ENCODE measurements at regions not wholly inside any gene's neighbourhood (a gene's known extent, or its start where the extent isn't known, plus 50 kb on each side); places are given as distances from the start of the nearest gene placed in this dataset.

DNA sequence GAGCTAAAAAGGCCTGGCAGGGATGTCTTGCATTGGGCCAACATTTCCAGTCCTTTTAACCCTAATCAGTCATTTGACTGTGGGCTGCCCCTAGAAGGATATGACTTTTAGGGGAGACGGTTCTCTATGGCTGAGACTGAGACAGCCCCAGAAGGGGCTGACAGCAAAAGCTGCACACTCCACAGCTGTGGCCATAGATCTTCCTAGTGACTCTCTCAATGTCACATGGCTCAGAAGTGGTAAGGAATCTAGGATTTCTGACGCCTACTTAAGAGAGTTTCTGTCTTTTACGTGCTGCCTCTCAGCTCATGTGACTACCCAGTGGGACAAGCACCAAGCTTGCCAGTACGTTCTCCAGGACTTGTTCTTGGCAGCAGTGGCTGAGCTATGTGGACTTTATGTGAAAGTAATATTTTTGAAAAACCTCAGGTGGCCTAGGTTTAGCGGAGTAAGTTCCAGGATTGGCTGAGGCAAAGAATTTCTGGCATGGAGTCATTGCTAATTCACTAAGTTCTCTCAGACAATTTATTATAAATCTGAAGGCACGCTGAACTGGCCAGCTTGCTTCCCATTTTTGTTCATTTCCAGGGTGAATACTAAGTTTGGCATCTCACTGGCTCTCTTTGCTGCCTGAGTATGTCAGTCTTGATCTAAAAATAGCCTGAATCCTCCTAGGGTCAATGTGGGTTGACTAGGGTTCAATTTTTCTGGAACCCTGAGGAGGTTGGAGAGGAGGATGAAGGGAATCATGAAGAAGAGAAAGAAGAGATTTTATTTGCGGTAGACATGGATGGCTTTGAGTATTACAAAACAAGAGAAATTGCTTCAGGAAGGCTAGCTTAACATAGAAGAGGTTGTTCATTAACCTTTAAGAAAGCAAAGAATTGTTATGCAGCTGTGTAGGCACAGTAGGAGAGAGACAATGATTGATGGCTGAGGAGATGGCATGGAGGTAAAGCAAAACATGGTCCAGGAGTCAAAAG, 271.8 kb downstream of the AEBP2 start:
- DNase-seq (ENCODE audit: low spot score): no peak

DNA sequence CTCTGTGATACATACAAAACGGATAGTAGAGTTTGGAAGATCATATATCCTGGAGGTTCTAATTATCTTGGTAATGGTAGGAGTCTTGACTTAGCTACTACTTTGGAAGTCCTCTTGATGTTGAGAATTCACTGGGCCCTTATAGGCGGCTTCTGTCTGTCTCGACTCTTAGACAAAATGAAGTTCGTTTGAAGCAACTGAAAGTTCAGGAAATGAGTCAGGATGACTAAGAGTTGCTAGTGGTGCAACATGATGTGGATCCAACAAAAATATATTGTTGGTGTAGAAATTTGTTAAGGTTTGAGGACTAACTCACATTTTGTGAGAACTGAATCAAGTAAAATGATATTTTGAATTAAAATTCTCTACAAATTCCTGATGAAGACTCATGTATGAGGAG, 272.7 kb downstream of the AEBP2 start:
- peak; percentile 15 for DNase-seq (ENCODE audit: low spot score)

- no peak for DNase-seq (ENCODE audit: low spot score)
Observed at GRCh38 chr12:19718401-19718800, 279.1 kb downstream of the AEBP2 start.

- no peak for DNase-seq (ENCODE audit: low spot score)
Observed at GRCh38 chr12:19719672-19720071, 280.4 kb downstream of the AEBP2 start.

GRCh38 chr12:19726122-19726521, 286.8 kb downstream of the AEBP2 start:
- no peak for DNase-seq (ENCODE audit: low spot score)

- no peak for DNase-seq (ENCODE audit: low spot score)
Observed at GRCh38 chr12:19726592-19726991, 287.3 kb downstream of the AEBP2 start.

GRCh38 chr12:19737019-19737418, 297.7 kb downstream of the AEBP2 start:
- no peak for DNase-seq (ENCODE audit: low spot score)

GRCh38 chr12:19739195-19739776, 300.0 kb downstream of the AEBP2 start:
- DNase-seq (ENCODE audit: low spot score): peak; percentile 58

DNA sequence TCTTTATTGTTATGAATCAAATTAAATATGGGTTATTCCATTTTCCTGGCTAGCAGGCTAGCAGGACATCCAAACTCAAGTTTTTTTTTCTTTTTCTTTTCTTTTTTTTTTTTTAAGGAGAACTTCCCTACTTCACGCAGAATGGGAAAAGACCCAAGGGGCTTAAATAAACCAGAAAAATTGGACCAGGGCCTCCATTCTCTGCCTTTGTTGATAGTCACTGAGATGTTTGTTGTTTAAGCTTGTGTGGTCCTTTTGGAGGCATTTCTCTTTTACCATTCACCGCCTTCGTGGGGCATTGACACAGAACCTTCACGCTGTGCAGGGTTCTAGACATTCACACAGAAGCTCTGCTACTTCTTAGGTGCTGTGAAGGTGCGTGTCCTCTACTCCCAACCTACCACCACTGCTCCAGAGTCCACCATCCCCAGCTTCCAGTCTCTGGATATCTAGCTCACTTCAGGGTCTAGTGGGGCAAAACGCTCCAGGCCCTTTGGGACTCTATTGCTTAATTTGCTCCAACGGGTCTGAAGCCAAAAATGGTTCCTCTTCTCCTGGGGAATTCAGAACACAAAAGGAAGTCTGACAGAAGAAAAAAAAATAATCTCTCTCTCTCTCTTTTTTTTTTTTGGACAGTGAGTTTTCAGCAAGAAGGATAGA, 301.3 kb downstream of the AEBP2 start:
- no peak for DNase-seq (ENCODE audit: low spot score)

- no peak for DNase-seq (ENCODE audit: low spot score)
Observed at GRCh38 chr12:19741132-19741489, 301.8 kb downstream of the AEBP2 start.

DNA sequence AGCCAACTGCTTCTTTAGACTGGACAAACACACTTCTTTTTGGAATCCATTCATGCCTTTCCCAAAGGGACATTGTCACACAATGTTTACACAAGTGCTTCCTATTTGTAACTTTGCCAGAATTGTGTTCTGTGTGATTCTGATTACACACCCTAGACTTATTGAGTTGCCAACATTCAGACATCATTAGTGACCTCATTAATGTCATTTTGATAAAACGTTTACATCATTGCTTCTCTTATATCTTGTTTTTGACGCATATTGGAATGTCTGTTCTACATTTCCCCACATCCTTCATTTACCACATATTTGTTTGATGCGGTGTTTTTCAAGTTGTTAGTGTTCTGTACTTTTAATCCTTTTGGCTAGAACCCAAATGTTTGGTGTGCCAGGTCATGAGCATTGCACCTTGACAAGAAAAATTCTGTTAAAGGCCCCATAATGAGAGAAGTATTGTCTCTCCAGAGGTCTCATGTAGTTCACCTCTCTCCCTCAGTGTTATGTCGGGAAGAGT, 305.5 kb downstream of the AEBP2 start:
- DNase-seq (ENCODE audit: low spot score): no peak

DNA sequence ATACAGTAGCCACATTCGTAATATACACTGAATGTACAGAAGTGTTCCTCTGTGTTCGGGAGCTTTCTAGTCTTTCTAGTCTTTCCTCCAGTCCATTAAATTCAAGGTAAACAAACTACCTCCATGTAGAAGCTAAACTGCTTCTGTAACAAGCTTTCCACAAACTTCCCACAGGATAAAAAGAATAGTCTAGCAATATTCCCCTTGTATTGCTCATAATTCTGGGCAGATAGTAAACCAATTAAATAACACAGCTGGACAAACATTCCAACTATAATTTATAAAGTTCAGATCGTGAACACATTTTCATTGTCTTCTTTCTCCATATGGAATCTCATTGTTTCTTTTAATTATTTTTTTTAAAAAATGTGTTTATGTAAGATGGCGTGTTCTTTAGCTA, 307.2 kb downstream of the AEBP2 start:
- DNase-seq (ENCODE audit: low spot score): no peak

GRCh38 chr12:19749906-19750574, 310.7 kb downstream of the AEBP2 start:
- DNase-seq (ENCODE audit: low spot score): no peak

GRCh38 chr12:19751078-19751477, 311.8 kb downstream of the AEBP2 start:
- DNase-seq (ENCODE audit: low spot score): no peak

DNA sequence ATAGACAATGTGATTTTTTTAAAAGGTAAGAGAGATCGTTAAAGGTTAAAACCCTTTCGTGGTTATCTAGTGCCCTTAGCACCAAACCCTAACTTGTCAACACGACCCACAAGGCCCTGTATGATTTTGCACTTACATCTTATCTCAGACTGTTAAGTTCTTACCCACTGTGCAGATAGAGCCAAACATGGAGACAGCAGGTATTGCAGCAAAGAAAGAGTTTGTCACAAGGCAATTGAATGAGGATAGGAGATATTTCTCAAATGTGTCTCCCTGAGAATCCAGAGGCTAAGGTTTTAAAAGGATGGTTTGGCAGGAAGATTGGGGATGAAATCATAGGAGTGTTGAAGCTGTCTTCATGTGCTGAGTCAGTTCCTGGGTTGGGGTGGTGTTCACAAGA, 313.4 kb downstream of the AEBP2 start:
- no peak for DNase-seq (ENCODE audit: low spot score)

DNA sequence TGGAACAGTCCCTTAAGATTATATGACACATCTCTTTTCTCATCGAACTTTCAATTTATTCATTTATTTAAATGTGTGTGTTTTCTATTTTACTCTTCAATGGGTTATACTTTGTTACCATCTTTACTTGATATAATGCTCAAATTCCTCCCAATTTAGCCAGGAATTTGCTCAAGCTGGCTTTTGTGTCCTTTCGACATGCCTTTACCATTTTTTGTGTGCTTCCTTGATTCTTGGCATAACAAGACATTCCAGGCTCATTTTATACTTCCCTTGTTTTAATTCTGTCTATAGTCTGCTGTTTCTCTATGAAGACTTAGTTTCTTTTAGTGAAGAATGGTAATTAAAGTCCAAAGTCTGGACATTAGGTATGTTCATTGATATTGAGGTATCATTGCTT, 315.8 kb downstream of the AEBP2 start:
- DNase-seq (ENCODE audit: low spot score): no peak

DNA sequence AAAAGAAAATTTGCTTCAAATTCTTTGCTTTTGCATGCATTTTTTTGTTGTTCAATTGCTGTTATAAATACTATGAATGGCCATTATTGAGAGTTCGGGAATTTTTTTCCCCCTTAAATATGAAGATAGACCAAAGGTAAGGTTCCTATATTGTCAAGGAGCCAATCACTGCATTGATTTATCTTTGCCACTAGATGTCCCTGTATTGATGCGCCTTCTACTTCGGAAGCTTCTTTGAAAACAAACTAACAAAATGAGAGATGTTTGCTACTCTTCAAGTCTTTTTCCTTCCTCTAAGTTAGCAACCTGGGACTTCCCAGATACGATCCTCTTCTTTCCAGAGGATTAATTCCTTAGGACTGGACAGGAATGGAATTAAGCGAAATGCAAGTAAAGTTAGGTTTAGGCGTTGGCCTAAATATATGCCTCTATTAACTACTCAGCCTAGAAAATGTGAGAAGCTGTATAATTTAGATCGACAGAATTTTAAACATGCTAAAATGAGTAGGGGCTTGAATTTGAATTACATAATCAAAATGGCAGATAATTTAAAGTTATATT, 318.1 kb downstream of the AEBP2 start:
- DNase-seq (ENCODE audit: low spot score): peak; percentile 25

GRCh38 chr12:19759227-19759626, 319.9 kb downstream of the AEBP2 start:
- DNase-seq (ENCODE audit: low spot score): no peak

GRCh38 chr12:19760611-19761010, 321.3 kb downstream of the AEBP2 start:
- no peak for DNase-seq (ENCODE audit: low spot score)

- no peak for DNase-seq (ENCODE audit: low spot score)
Observed at GRCh38 chr12:19761463-19761862, 322.2 kb downstream of the AEBP2 start.

GRCh38 chr12:19763488-19763887, 324.2 kb downstream of the AEBP2 start:
- DNase-seq (ENCODE audit: low spot score): no peak

DNA sequence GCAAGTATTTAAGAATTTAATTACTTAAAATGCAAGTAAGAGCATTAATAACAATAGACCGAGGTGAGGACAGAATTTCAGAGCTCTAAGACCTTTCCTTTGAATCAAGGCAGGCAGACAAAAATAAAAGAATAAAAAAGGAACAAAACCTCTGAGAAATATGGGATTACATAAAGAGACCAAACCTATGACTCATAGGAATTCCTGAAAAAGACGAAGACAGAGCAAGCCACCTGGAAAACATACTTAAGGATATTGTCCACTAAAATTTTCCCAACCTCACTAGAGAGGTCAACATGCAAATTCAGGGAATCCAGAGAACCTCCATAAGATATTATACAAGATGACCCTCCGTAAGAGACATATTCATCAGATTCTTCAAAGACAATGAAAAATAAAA, 325.1 kb downstream of the AEBP2 start:
- no peak for DNase-seq (ENCODE audit: low spot score)
